ENCODE measurements at regions not wholly inside any gene's neighbourhood (a gene's known extent, or its start where the extent isn't known, plus 50 kb on each side); places are given as distances from the start of the nearest gene placed in this dataset.

DNA sequence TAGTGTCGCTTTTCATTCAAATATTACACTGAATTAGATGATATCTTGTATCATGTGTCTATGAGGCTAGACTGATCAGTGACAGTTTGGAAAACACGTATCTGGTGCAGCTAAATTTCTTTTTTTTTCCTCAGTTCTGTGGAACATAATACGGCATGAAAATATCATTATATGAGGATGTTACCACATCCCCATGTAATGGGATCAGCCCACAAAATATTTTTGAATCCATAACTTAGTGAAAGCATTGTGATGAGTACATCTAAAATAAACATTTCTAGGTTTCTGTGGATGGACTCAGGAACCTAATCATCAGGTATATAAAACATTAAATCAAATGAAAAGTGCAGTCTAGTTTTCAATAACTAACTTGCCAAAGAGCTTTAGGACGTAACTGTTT lies 356.3 kb downstream of the USP25 start:
- no peak for TF ChIP-seq CTCF (IDR thresholded peaks at IDR 0.05 in 8 of 11, conservative IDR thresholded peaks at IDR 0.05 in 3 of 11)
- no peak for TF ChIP-seq POLR2A (IDR thresholded peaks at IDR 0.05)

Measured in spleen (tissue), 7 donors.